GM18502 (cell line): ENCODE measurements at regions not wholly inside any gene's neighbourhood (a gene's known extent, or its start where the extent isn't known, plus 50 kb on each side); places are given as distances from the start of the nearest gene placed in this dataset.

ENCODE experiments used
- ATAC-seq: cut with Tn5 transposase; IDR thresholded peaks from one replicate; pipeline ENCODE4 v1.9.1; 2021; ENCODE audit warnings: mild to moderate bottlenecking; ENCODE audit not compliant: unreplicated experiment, poor library complexity

GRCh38 chr2:149651229-149651628 is 63.7 kb upstream of the MMADHC start:
- no peak for ATAC-seq

- no peak for ATAC-seq
Measured at GRCh38 chr2:149650006-149650405, 62.4 kb upstream of the MMADHC start.

GRCh38 chr2:149648282-149649030 is 60.9 kb upstream of the MMADHC start:
- no peak for ATAC-seq

GRCh38 chr2:149645391-149645790 is 57.8 kb upstream of the MMADHC start:
- ATAC-seq = no peak
